HG03439 (cell line): ENCODE measurements at regions not wholly inside any gene's neighbourhood (a gene's known extent, or its start where the extent isn't known, plus 50 kb on each side); places are given as distances from the start of the nearest gene placed in this dataset.

Source experiments
- ATAC-seq: cut with Tn5 transposase; IDR thresholded peaks from one replicate; pipeline ENCODE4 v1.9.1; 2021; ENCODE audit warnings: mild to moderate bottlenecking, moderate library complexity; ENCODE audit not compliant: unreplicated experiment

GRCh38 chr3:66165660-66166059 lies 55.1 kb upstream of the SLC25A26 start:
- ATAC-seq = no peak

- ATAC-seq = no peak
Observed at GRCh38 chr3:66164155-66164554, 56.6 kb upstream of the SLC25A26 start.

GRCh38 chr3:66163222-66163621 lies 57.6 kb upstream of the SLC25A26 start:
- ATAC-seq = no peak

GRCh38 chr3:66162766-66163165 lies 58.0 kb upstream of the SLC25A26 start:
- no peak for ATAC-seq

- ATAC-seq = no peak
Observed at GRCh38 chr3:66158933-66159683, 61.7 kb upstream of the SLC25A26 start.

GRCh38 chr3:66154444-66154861 lies 66.3 kb upstream of the SLC25A26 start:
- no peak for ATAC-seq

GRCh38 chr3:66153481-66154443 lies 67.0 kb upstream of the SLC25A26 start:
- no peak for ATAC-seq

GRCh38 chr3:66152336-66152735 lies 68.5 kb upstream of the SLC25A26 start:
- ATAC-seq = no peak

- ATAC-seq = no peak
Observed at GRCh38 chr3:66150977-66151376, 69.8 kb upstream of the SLC25A26 start.

GRCh38 chr3:66149269-66149668 lies 71.5 kb upstream of the SLC25A26 start:
- ATAC-seq = no peak

- no peak for ATAC-seq
Observed at GRCh38 chr3:66145408-66145733, 75.4 kb upstream of the SLC25A26 start.

- ATAC-seq = no peak
Observed at GRCh38 chr3:66144568-66145407, 76.0 kb upstream of the SLC25A26 start.

GRCh38 chr3:66142079-66142478 lies 78.7 kb upstream of the SLC25A26 start:
- no peak for ATAC-seq

- peak; percentile 72 for ATAC-seq
Observed at GRCh38 chr3:66140743-66141372, 79.9 kb upstream of the SLC25A26 start.

GRCh38 chr3:66140106-66140505 lies 80.7 kb upstream of the SLC25A26 start:
- ATAC-seq = no peak

- no peak for ATAC-seq
Observed at GRCh38 chr3:66139415-66139814, 81.4 kb upstream of the SLC25A26 start.

GRCh38 chr3:66138336-66139313 lies 82.2 kb upstream of the SLC25A26 start:
- ATAC-seq = no peak

GRCh38 chr3:66136597-66136996 lies 84.2 kb upstream of the SLC25A26 start:
- no peak for ATAC-seq

GRCh38 chr3:66133853-66134445 lies 86.9 kb upstream of the SLC25A26 start:
- ATAC-seq = no peak
